ENCODE measurements at regions not wholly inside any gene's neighbourhood (a gene's known extent, or its start where the extent isn't known, plus 50 kb on each side); places are given as distances from the start of the nearest gene placed in this dataset.
"Not testable (repeated sequence)": the region's sequence is repeated elsewhere in the genome, so short reads cannot be mapped to it uniquely, and the experiment has no call there.

- in situ Hi-C loops (cut with HindIII; ENCODE audit: low sequenced_read_pairs); DNase-seq (ENCODE audit: low spot score): not testable (repeated sequence)
Measured at GRCh38 chr3:154619621-154620020, 189.6 kb upstream of the GPR149 start.

- in situ Hi-C loops (cut with HindIII; ENCODE audit: low sequenced_read_pairs) = no loop called here
- no peak for DNase-seq (ENCODE audit: low spot score)
Measured at GRCh38 chr3:154616298-154616697, 186.3 kb upstream of the GPR149 start.

GRCh38 chr3:154615471-154615870 is 185.5 kb upstream of the GPR149 start:
- DNase-seq (ENCODE audit: low spot score) = no peak

GRCh38 chr3:154614601-154615000 is 184.6 kb upstream of the GPR149 start:
- in situ Hi-C loops (cut with HindIII; ENCODE audit: low sequenced_read_pairs) = no loop called here
- DNase-seq (ENCODE audit: low spot score) = no peak

More at GRCh38 chr3:154615471-154615870, 185.5 kb upstream of the GPR149 start:
- in situ Hi-C loops (cut with HindIII; ENCODE audit: low sequenced_read_pairs) = no loop called here

- no peak for DNase-seq (ENCODE audit: low spot score)
- in situ Hi-C loops (cut with HindIII; ENCODE audit: low sequenced_read_pairs) = no loop called here
Measured at GRCh38 chr3:154614078-154614477, 184.1 kb upstream of the GPR149 start.

- no peak for DNase-seq (ENCODE audit: low spot score)
Measured at GRCh38 chr3:154602241-154602640, 172.3 kb upstream of the GPR149 start.

GRCh38 chr3:154598166-154598565 is 168.2 kb upstream of the GPR149 start:
- DNase-seq (ENCODE audit: low spot score) = peak; percentile 19
- in situ Hi-C loops (cut with HindIII; ENCODE audit: low sequenced_read_pairs) = no loop called here

More at GRCh38 chr3:154602241-154602640, 172.3 kb upstream of the GPR149 start:
- in situ Hi-C loops (cut with HindIII; ENCODE audit: low sequenced_read_pairs) = no loop called here

GRCh38 chr3:154590675-154591384 is 160.8 kb upstream of the GPR149 start:
- in situ Hi-C loops (cut with HindIII; ENCODE audit: low sequenced_read_pairs) = no loop called here
- no peak for DNase-seq (ENCODE audit: low spot score)

GRCh38 chr3:154588831-154589230 is 158.8 kb upstream of the GPR149 start:
- DNase-seq (ENCODE audit: low spot score) = no peak
- in situ Hi-C loops (cut with HindIII; ENCODE audit: low sequenced_read_pairs) = no loop called here

- DNase-seq (ENCODE audit: low spot score) = no peak
- in situ Hi-C loops (cut with HindIII; ENCODE audit: low sequenced_read_pairs) = no loop called here
Measured at GRCh38 chr3:154584974-154585373, 155.0 kb upstream of the GPR149 start.

GRCh38 chr3:154584041-154584440 is 154.1 kb upstream of the GPR149 start:
- in situ Hi-C loops (cut with HindIII; ENCODE audit: low sequenced_read_pairs) = no loop called here
- DNase-seq (ENCODE audit: low spot score) = peak; percentile 29

- no peak for DNase-seq (ENCODE audit: low spot score)
- in situ Hi-C loops (cut with HindIII; ENCODE audit: low sequenced_read_pairs) = no loop called here
Measured at GRCh38 chr3:154583086-154583634, 153.2 kb upstream of the GPR149 start.

GRCh38 chr3:154582501-154582900 is 152.5 kb upstream of the GPR149 start:
- in situ Hi-C loops (cut with HindIII; ENCODE audit: low sequenced_read_pairs) = no loop called here
- no peak for DNase-seq (ENCODE audit: low spot score)

GRCh38 chr3:154571553-154572226 is 141.7 kb upstream of the GPR149 start:
- no peak for DNase-seq (ENCODE audit: low spot score)
- in situ Hi-C loops (cut with HindIII; ENCODE audit: low sequenced_read_pairs) = no loop called here

GRCh38 chr3:154568064-154568463 is 138.1 kb upstream of the GPR149 start:
- in situ Hi-C loops (cut with HindIII; ENCODE audit: low sequenced_read_pairs) = no loop called here
- no peak for DNase-seq (ENCODE audit: low spot score)

GRCh38 chr3:154559623-154560022 is 129.6 kb upstream of the GPR149 start:
- in situ Hi-C loops (cut with HindIII; ENCODE audit: low sequenced_read_pairs) = no loop called here
- no peak for DNase-seq (ENCODE audit: low spot score)

GRCh38 chr3:154552338-154552737 is 122.3 kb upstream of the GPR149 start:
- peak; percentile 10 for DNase-seq (ENCODE audit: low spot score)
- in situ Hi-C loops (cut with HindIII; ENCODE audit: low sequenced_read_pairs) = no loop called here

- in situ Hi-C loops (cut with HindIII; ENCODE audit: low sequenced_read_pairs) = no loop called here
- no peak for DNase-seq (ENCODE audit: low spot score)
Measured at GRCh38 chr3:154549391-154549790, 119.4 kb upstream of the GPR149 start.

- no peak for DNase-seq (ENCODE audit: low spot score)
- in situ Hi-C loops (cut with HindIII; ENCODE audit: low sequenced_read_pairs) = no loop called here
Measured at GRCh38 chr3:154548341-154548740, 118.4 kb upstream of the GPR149 start.

- in situ Hi-C loops (cut with HindIII; ENCODE audit: low sequenced_read_pairs) = no loop called here
- no peak for DNase-seq (ENCODE audit: low spot score)
Measured at GRCh38 chr3:154542837-154543236, 112.8 kb upstream of the GPR149 start.

All from G401 (cell line).